Neural progenitor cell (in vitro differentiated cells): ENCODE measurements at regions not wholly inside any gene's neighbourhood (a gene's known extent, or its start where the extent isn't known, plus 50 kb on each side); places are given as distances from the start of the nearest gene placed in this dataset.
"Not testable (repeated sequence)": the region's sequence is repeated elsewhere in the genome, so short reads cannot be mapped to it uniquely, and the experiment has no call there.

Experiments
- DNase-seq: peaks from one replicate; pipeline ENCODE4 v3.0.0-alpha.2; 2016; ENCODE audit warnings: low spot score
- H2AFZ ChIP-seq: fragments of 200-600 bp; sonication (generic); replicated peaks from 2 replicates; pipeline ENCODE4 v1.6.1; 2016; ENCODE audit warnings: antibody characterized with exemption
- H3F3A ChIP-seq: fragments of 200-600 bp; sonication (generic); 2 replicates; pipeline ENCODE4 v1.6.1; 2016; ENCODE audit warnings: antibody characterized with exemption, low read depth
- H3K27ac ChIP-seq: fragments of 200-600 bp; sonication (generic); 2 replicates; pipeline ENCODE4 v1.5.1; 2016; ENCODE audit warnings: mild to moderate bottlenecking
- H3K27me3 ChIP-seq: fragments of 200-600 bp; sonication (generic); 2 replicates; pipeline ENCODE4 v1.6.1; 2016; ENCODE audit warnings: mild to moderate bottlenecking, moderate library complexity
- H3K36me3 ChIP-seq: fragments of 200-600 bp; sonication (generic); 2 replicates; pipeline ENCODE4 v1.5.1; 2016
- H3K4me1 ChIP-seq: fragments of 200-600 bp; sonication (generic); 2 replicates; pipeline ENCODE4 v1.6.1; 2016; ENCODE audit warnings: mixed run types
- H3K4me2 ChIP-seq: fragments of 200-600 bp; sonication (generic); 2 replicates; pipeline ENCODE4 v1.6.1; 2016
- H3K4me3 ChIP-seq: fragments of 200-600 bp; sonication (generic); 2 replicates; pipeline ENCODE4 v1.5.1; 2016
- H3K79me2 ChIP-seq: fragments of 200-600 bp; sonication (generic); 2 replicates; pipeline ENCODE4 v1.6.1; 2016; ENCODE audit warnings: low read depth
- H3K9ac ChIP-seq: fragments of 200-600 bp; sonication (generic); 2 replicates; pipeline ENCODE4 v1.6.1; 2016
- H3K9me3 ChIP-seq: fragments of 200-600 bp; sonication (generic); 2 replicates; pipeline ENCODE4 v1.5.1; 2016; ENCODE audit warnings: low read depth
- H4K20me1 ChIP-seq: fragments of 200-600 bp; sonication (generic); 2 replicates; pipeline ENCODE4 v1.6.1; 2016; ENCODE audit warnings: low read depth
- H3K27ac Mint-ChIP-seq: 3 replicates; pipeline ENCODE4 v1.8.0; 2021; ENCODE audit warnings: mixed read lengths
- H3K27me3 Mint-ChIP-seq: 2 replicates; pipeline ENCODE4 v1.8.0; 2022; ENCODE audit warnings: low read depth, mild to moderate bottlenecking, inconsistent platforms, moderate library complexity, mixed read lengths; ENCODE audit not compliant: insufficient read depth
- H3K36me3 Mint-ChIP-seq: 3 replicates; pipeline ENCODE4 v1.8.0; 2021; ENCODE audit warnings: mixed read lengths
- H3K4me1 Mint-ChIP-seq: 3 replicates; pipeline ENCODE4 v1.8.0; 2021; ENCODE audit warnings: mixed read lengths
- H3K4me3 Mint-ChIP-seq: 3 replicates; pipeline ENCODE4 v1.8.0; 2021; ENCODE audit warnings: mild to moderate bottlenecking, moderate library complexity, mixed read lengths
- H3K9me3 Mint-ChIP-seq: 3 replicates; pipeline ENCODE4 v1.8.0; 2020; ENCODE audit warnings: mixed read lengths
- EZH2 ChIP-seq: fragments of 200-600 bp; sonication (generic); IDR thresholded peaks from 2 replicates; pipeline ENCODE4 v1.6.1; 2017; ENCODE audit warnings: antibody characterized with exemption, mild to moderate bottlenecking, moderate library complexity
- EZH2phosphoT487 ChIP-seq: fragments of 200-600 bp; sonication (generic); IDR thresholded peaks from 2 replicates; pipeline ENCODE4 v1.6.1; 2017; ENCODE audit warnings: antibody characterized with exemption
- TF ChIP-seq, protein P1 (sequence below): fragments of 200-600 bp; sonication (generic); IDR thresholded peaks from 2 replicates; pipeline ENCODE4 v1.5.1; 2017; ENCODE audit warnings: antibody characterized with exemption, mild to moderate bottlenecking

DNA sequence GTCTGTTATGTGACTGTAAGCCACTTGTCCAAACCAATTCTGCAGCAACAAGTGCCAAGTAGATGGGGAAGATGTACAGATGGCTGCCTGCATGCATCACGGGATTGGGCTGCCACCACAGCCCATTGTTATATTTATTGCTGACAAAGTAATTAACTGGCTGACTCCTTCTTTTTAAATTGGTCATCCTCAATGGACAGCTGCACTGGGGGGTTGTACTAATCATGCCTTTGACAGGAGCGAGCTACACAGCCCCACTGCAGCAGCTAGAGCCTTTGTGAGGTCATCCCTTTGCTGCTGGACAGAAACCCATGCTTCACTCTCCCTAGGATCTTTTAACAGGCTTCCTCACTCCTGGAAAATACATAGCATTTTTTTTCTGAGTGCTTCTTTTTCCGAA lies 146.7 kb upstream of the CXXC4 start:
- TF ChIP-seq EZH2phosphoT487 = no peak
- TF ChIP-seq, protein P1, sequence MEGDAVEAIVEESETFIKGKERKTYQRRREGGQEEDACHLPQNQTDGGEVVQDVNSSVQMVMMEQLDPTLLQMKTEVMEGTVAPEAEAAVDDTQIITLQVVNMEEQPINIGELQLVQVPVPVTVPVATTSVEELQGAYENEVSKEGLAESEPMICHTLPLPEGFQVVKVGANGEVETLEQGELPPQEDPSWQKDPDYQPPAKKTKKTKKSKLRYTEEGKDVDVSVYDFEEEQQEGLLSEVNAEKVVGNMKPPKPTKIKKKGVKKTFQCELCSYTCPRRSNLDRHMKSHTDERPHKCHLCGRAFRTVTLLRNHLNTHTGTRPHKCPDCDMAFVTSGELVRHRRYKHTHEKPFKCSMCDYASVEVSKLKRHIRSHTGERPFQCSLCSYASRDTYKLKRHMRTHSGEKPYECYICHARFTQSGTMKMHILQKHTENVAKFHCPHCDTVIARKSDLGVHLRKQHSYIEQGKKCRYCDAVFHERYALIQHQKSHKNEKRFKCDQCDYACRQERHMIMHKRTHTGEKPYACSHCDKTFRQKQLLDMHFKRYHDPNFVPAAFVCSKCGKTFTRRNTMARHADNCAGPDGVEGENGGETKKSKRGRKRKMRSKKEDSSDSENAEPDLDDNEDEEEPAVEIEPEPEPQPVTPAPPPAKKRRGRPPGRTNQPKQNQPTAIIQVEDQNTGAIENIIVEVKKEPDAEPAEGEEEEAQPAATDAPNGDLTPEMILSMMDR = no peak
- no peak for TF ChIP-seq EZH2
- Histone ChIP-seq H3K9ac (no peak overlapping the region), H3K36me3 (no peaks in the 10 kb centered on the region), H3K4me2 (peak overlapping the region; percentile 49), H3K4me1 (peaks cover 16% of the 10 kb centered on the region), H3K27me3 (no peaks in the 10 kb centered on the region), H3F3A (no peaks in the 10 kb centered on the region), H2AFZ (no peak overlapping the region), H3K27ac (no peak overlapping the region), H3K9me3 (no peaks in the 10 kb centered on the region), H4K20me1 (no peaks in the 10 kb centered on the region), H3K4me3 (no peak overlapping the region), H3K79me2 (no peaks in the 10 kb centered on the region)
- Mint-ChIP-seq H3K9me3 (no peaks in the 10 kb centered on the region), H3K27ac (no peak overlapping the region), H3K4me1 (peaks cover 18% of the 10 kb centered on the region), H3K4me3 (no peak overlapping the region), H3K36me3 (no peaks in the 10 kb centered on the region), H3K27me3 (no peaks in the 10 kb centered on the region)
- peak; percentile 67 for DNase-seq

DNA sequence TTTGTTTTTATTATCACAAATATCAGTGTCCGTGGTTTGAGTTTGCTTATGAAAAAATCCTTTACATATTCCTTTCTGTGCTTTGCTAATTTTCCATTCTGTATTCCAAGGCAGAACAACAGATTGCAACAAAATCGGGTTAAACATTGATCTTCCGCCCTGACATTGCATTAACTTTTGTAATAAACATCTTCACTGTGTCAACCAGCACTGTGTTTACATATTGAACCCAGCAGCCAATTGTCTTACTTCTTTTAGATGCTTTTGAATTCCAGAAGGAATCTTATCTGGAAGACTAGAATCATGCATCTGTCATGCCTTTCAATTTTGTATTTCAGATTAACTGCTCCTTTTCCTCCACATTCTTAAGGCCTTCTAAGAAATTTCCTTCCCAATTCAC lies 147.8 kb upstream of the CXXC4 start:
- peaks cover 18% of the 10 kb centered on the region for H3K4me1 Mint-ChIP-seq
- no peaks in the 10 kb centered on the region for H3K27me3 ChIP-seq
- H3K4me2 ChIP-seq = no peak overlapping the region
- peak overlapping the region; percentile 10 for H3K27ac Mint-ChIP-seq
- no peaks in the 10 kb centered on the region for H3K36me3 ChIP-seq
- peak overlapping the region; percentile 3 for H2AFZ ChIP-seq
- TF ChIP-seq EZH2 = no peak
- TF ChIP-seq EZH2phosphoT487 = no peak
- TF ChIP-seq, protein P1 = no peak
- H3K79me2 ChIP-seq = no peaks in the 10 kb centered on the region
- peaks cover 16% of the 10 kb centered on the region for H3K4me1 ChIP-seq
- H3K4me3 ChIP-seq = no peak overlapping the region
- H3K36me3 Mint-ChIP-seq = no peaks in the 10 kb centered on the region
- H3K9me3 Mint-ChIP-seq = no peaks in the 10 kb centered on the region
- no peaks in the 10 kb centered on the region for H3F3A ChIP-seq
- no peaks in the 10 kb centered on the region for H4K20me1 ChIP-seq
- no peaks in the 10 kb centered on the region for H3K27me3 Mint-ChIP-seq
- DNase-seq = no peak
- H3K4me3 Mint-ChIP-seq = no peak overlapping the region
- no peak overlapping the region for H3K9ac ChIP-seq
- no peaks in the 10 kb centered on the region for H3K9me3 ChIP-seq
- no peak overlapping the region for H3K27ac ChIP-seq

DNA sequence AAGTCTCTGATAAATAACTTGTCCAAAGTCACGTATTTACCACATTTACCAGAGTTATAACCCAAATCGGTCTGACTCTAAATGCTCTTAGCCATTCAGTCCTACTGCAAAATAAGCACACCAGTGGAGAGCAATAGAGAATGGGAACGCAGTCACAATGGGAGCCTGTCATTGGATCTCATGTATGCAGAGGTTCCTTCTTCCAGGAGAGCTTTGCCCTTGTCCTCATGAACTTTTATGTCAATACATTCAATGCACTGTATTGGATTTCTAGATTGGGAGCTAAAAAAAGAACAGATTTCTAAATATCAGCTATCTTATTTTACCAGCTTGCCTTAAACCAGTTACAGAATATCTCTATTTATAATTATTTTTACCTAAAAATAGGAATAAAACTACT lies 149.1 kb upstream of the CXXC4 start:
- no peaks in the 10 kb centered on the region for H3K9me3 Mint-ChIP-seq
- no peak for TF ChIP-seq EZH2
- TF ChIP-seq, protein P1 = no peak
- TF ChIP-seq EZH2phosphoT487 = no peak
- H3F3A ChIP-seq = no peaks in the 10 kb centered on the region
- no peak overlapping the region for H3K4me3 ChIP-seq
- H3K36me3 Mint-ChIP-seq = no peaks in the 10 kb centered on the region
- H3K9ac ChIP-seq = no peak overlapping the region
- no peaks in the 10 kb centered on the region for H3K9me3 ChIP-seq
- no peak overlapping the region for H3K4me2 ChIP-seq
- no peak overlapping the region for H3K27ac Mint-ChIP-seq
- no peaks in the 10 kb centered on the region for H3K36me3 ChIP-seq
- H3K79me2 ChIP-seq = no peaks in the 10 kb centered on the region
- H3K27me3 ChIP-seq = no peaks in the 10 kb centered on the region
- H3K27me3 Mint-ChIP-seq = no peaks in the 10 kb centered on the region
- peaks cover 16% of the 10 kb centered on the region for H3K4me1 ChIP-seq
- no peak overlapping the region for H3K27ac ChIP-seq
- no peak for DNase-seq
- no peaks in the 10 kb centered on the region for H4K20me1 ChIP-seq
- no peak overlapping the region for H2AFZ ChIP-seq
- H3K4me1 Mint-ChIP-seq = peaks cover 18% of the 10 kb centered on the region
- no peak overlapping the region for H3K4me3 Mint-ChIP-seq

GRCh38 chr4:104649631-104650030 lies 154.9 kb upstream of the CXXC4 start:
- H3K27me3 Mint-ChIP-seq = no peaks in the 10 kb centered on the region
- TF ChIP-seq EZH2phosphoT487 = no peak
- TF ChIP-seq EZH2 = no peak
- TF ChIP-seq, protein P1 = no peak
- Histone ChIP-seq H3K27me3 (no peaks in the 10 kb centered on the region), H3K27ac (no peak overlapping the region), H3K4me3 (no peak overlapping the region), H3K9ac (no peak overlapping the region), H3K4me2 (no peak overlapping the region), H2AFZ (no peak overlapping the region), H3K79me2 (no peaks in the 10 kb centered on the region), H3K36me3 (peaks cover 7% of the 10 kb centered on the region), H4K20me1 (no peaks in the 10 kb centered on the region), H3F3A (no peaks in the 10 kb centered on the region), H3K4me1 (no peaks in the 10 kb centered on the region), H3K9me3 (no peaks in the 10 kb centered on the region)
- DNase-seq = no peak
- peaks cover 9% of the 10 kb centered on the region for H3K9me3 Mint-ChIP-seq
- no peak overlapping the region for H3K27ac Mint-ChIP-seq
- no peaks in the 10 kb centered on the region for H3K36me3 Mint-ChIP-seq
- no peak overlapping the region for H3K4me3 Mint-ChIP-seq
- no peaks in the 10 kb centered on the region for H3K4me1 Mint-ChIP-seq

DNA sequence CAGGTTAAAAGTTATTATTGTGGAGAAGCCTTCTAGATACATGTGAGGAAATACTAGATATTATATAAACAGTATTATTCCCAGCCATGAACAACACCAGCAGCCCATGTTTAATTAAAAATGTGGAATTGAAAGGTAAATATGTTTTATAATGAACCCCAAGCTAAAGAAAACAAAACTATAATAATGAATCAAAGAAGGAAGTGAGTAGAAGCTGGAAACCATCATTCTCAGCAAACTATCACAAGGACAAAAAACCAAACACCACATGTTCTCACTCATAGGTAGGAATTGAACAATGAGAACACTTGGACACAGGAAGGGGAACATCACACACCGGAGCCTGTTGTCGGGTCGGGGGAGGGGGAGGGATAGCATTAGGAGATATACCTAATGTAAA lies 167.6 kb upstream of the CXXC4 start:
- H3K36me3 ChIP-seq, H2AFZ ChIP-seq, H3K36me3 Mint-ChIP-seq, H3K4me1 ChIP-seq, H3K9ac ChIP-seq, H3K27ac ChIP-seq, H4K20me1 ChIP-seq, H3K4me3 Mint-ChIP-seq, H3K4me3 ChIP-seq, DNase-seq, H3K4me2 ChIP-seq, H3K9me3 Mint-ChIP-seq, H3K27ac Mint-ChIP-seq, H3K9me3 ChIP-seq, H3K27me3 ChIP-seq, H3K27me3 Mint-ChIP-seq, H3F3A ChIP-seq, H3K4me1 Mint-ChIP-seq, H3K79me2 ChIP-seq: not testable (repeated sequence)
